ENCODE measurements at regions not wholly inside any gene's neighbourhood (a gene's known extent, or its start where the extent isn't known, plus 50 kb on each side); places are given as distances from the start of the nearest gene placed in this dataset.

DNA sequence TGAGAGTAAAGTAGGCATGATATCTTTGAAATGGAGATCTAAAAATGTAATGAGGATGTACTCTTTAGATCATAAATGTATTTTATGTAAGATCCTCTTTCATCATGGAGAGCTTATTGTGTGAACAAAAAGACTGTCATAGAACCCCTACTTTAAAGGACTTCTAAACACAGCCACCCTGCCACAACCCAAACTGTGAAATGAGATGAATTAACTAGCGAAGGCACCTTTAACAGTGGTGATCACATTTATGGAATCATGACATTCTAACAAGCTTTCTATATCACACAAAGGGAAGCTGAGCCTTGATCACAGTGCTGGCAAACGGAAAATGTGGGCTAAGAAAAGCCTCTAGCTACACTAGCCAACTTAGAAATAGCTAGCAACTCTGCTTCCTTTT lies 1585.2 kb downstream of the EFNA5 start:
- no peak overlapping the region for H3K9ac ChIP-seq (ENCODE audit: low read length)
- H3K27me3 ChIP-seq (ENCODE audit: insufficient read depth, low read length): no peaks in the 10 kb centered on the region
- no peaks in the 10 kb centered on the region for H3K9me3 ChIP-seq (ENCODE audit: low read length)
- H3K36me3 ChIP-seq (ENCODE audit: insufficient read depth, low read length): no peaks in the 10 kb centered on the region
- H3K4me2 ChIP-seq (ENCODE audit: low read length): no peak overlapping the region
- H4K20me1 ChIP-seq (ENCODE audit: insufficient read depth, low read length): no peaks in the 10 kb centered on the region
- no peak for TF ChIP-seq EZH2 (IDR thresholded peaks at IDR 0.05; ENCODE audit: borderline replicate concordance, low read length)
- H3K4me1 ChIP-seq (ENCODE audit: insufficient read depth, low read length, severe bottlenecking): no peaks in the 10 kb centered on the region
- H3F3A ChIP-seq (ENCODE audit: insufficient read depth, low read length): no peaks in the 10 kb centered on the region
- no peaks in the 10 kb centered on the region for H3K79me2 ChIP-seq (ENCODE audit: insufficient read depth, low read length)
- no peaks in the 10 kb centered on the region for H3K9me2 ChIP-seq (ENCODE audit: low read depth, low read length)
- no peak overlapping the region for H3K4me3 ChIP-seq (ENCODE audit: low read depth, low read length, poor library complexity, severe bottlenecking)
- H3K27ac ChIP-seq (ENCODE audit: low read depth, low read length, poor library complexity, severe bottlenecking): no peak overlapping the region
- no peak overlapping the region for H2AFZ ChIP-seq (ENCODE audit: low read length)

DNA sequence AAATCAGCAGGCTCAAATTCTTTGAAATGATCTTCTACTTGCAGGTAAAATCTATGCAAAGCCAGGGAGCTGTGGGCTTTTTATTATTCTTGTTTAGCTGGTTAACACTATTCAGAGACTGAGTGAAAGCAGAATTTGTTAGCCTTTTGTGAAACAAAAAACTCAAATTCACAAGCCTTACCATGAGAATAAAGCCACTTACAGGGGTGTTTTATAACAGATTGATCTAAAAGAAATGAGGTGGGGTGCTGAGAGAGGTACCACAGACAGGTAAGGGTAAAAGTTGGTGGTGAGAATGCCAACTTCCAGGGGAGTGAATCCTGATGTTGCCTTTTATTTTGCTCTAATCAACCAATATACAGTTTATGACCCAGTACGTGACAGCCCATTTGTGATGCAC lies 1585.6 kb downstream of the EFNA5 start:
- H3K79me2 ChIP-seq (ENCODE audit: insufficient read depth, low read length): no peaks in the 10 kb centered on the region
- no peaks in the 10 kb centered on the region for H3K9me2 ChIP-seq (ENCODE audit: low read depth, low read length)
- no peaks in the 10 kb centered on the region for H3K4me1 ChIP-seq (ENCODE audit: insufficient read depth, low read length, severe bottlenecking)
- no peaks in the 10 kb centered on the region for H4K20me1 ChIP-seq (ENCODE audit: insufficient read depth, low read length)
- TF ChIP-seq, protein P1, sequence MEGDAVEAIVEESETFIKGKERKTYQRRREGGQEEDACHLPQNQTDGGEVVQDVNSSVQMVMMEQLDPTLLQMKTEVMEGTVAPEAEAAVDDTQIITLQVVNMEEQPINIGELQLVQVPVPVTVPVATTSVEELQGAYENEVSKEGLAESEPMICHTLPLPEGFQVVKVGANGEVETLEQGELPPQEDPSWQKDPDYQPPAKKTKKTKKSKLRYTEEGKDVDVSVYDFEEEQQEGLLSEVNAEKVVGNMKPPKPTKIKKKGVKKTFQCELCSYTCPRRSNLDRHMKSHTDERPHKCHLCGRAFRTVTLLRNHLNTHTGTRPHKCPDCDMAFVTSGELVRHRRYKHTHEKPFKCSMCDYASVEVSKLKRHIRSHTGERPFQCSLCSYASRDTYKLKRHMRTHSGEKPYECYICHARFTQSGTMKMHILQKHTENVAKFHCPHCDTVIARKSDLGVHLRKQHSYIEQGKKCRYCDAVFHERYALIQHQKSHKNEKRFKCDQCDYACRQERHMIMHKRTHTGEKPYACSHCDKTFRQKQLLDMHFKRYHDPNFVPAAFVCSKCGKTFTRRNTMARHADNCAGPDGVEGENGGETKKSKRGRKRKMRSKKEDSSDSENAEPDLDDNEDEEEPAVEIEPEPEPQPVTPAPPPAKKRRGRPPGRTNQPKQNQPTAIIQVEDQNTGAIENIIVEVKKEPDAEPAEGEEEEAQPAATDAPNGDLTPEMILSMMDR (IDR thresholded peaks at IDR 0.05; ENCODE audit: low read length): no peak
- no peak for TF ChIP-seq EZH2 (IDR thresholded peaks at IDR 0.05; ENCODE audit: borderline replicate concordance, low read length)
- no peak overlapping the region for H3K9ac ChIP-seq (ENCODE audit: low read length)
- no peaks in the 10 kb centered on the region for H3K27me3 ChIP-seq (ENCODE audit: insufficient read depth, low read length)
- no peak overlapping the region for H2AFZ ChIP-seq (ENCODE audit: low read length)
- no peaks in the 10 kb centered on the region for H3K9me3 ChIP-seq (ENCODE audit: low read length)
- H3K27ac ChIP-seq (ENCODE audit: low read depth, low read length, poor library complexity, severe bottlenecking): no peak overlapping the region
- no peak overlapping the region for H3K4me3 ChIP-seq (ENCODE audit: low read depth, low read length, poor library complexity, severe bottlenecking)
- H3K36me3 ChIP-seq (ENCODE audit: insufficient read depth, low read length): no peaks in the 10 kb centered on the region
- H3F3A ChIP-seq (ENCODE audit: insufficient read depth, low read length): no peaks in the 10 kb centered on the region
- no peak overlapping the region for H3K4me2 ChIP-seq (ENCODE audit: low read length)

DNA sequence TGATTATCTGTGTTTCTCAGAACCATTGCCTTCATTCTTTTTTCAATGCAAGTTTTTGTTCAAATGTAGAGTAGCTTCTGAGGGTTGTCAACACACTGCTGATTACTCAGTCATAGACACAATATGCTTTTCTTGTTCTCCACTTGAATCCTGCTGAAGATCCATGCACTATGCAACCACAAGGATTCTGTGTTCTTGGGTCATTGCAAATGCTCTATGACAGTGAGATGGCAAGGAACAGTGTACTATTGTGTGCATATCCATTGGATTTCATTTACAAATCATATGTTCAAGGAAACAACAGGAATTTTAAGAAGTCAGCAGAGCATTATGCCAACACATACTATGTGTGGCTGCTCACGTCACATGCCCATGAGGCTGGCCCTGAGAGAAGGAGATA lies 1590.2 kb downstream of the EFNA5 start:
- H3K79me2 ChIP-seq (ENCODE audit: insufficient read depth, low read length): no peaks in the 10 kb centered on the region
- no peaks in the 10 kb centered on the region for H3K9me3 ChIP-seq (ENCODE audit: low read length)
- H4K20me1 ChIP-seq (ENCODE audit: insufficient read depth, low read length): no peaks in the 10 kb centered on the region
- no peak overlapping the region for H3K4me2 ChIP-seq (ENCODE audit: low read length)
- no peak overlapping the region for H3K9ac ChIP-seq (ENCODE audit: low read length)
- no peaks in the 10 kb centered on the region for H3K27me3 ChIP-seq (ENCODE audit: insufficient read depth, low read length)
- H3K9me2 ChIP-seq (ENCODE audit: low read depth, low read length): no peaks in the 10 kb centered on the region
- H3K4me1 ChIP-seq (ENCODE audit: insufficient read depth, low read length, severe bottlenecking): no peaks in the 10 kb centered on the region
- H3K27ac ChIP-seq (ENCODE audit: low read depth, low read length, poor library complexity, severe bottlenecking): no peak overlapping the region
- H2AFZ ChIP-seq (ENCODE audit: low read length): no peak overlapping the region
- H3F3A ChIP-seq (ENCODE audit: insufficient read depth, low read length): no peaks in the 10 kb centered on the region
- no peak overlapping the region for H3K4me3 ChIP-seq (ENCODE audit: low read depth, low read length, poor library complexity, severe bottlenecking)
- H3K36me3 ChIP-seq (ENCODE audit: insufficient read depth, low read length): no peaks in the 10 kb centered on the region
- no peak for TF ChIP-seq EZH2 (IDR thresholded peaks at IDR 0.05; ENCODE audit: borderline replicate concordance, low read length)
- TF ChIP-seq, protein P1 (IDR thresholded peaks at IDR 0.05; ENCODE audit: low read length): no peak

DNA sequence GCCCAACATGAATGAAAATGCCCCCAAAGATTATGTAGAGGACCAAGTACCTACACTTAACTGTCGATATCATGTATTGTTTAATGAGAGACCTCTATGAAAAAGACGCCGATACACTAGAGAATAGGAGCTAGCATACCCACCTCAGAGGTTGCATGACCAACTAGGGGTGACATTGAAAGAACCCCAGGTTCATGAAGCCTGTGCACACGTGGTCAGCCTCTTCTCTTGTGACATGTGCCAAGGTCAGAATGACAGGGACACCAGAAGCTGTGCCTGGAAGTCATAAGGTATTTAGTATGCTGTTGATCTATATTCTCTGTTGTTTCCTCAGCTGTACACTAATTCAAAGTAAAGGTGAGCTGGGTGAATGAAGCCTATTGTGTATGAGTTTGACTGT lies 1594.1 kb downstream of the EFNA5 start:
- no peak overlapping the region for H3K4me2 ChIP-seq (ENCODE audit: low read length)
- H3K4me1 ChIP-seq (ENCODE audit: insufficient read depth, low read length, severe bottlenecking): no peaks in the 10 kb centered on the region
- H3F3A ChIP-seq (ENCODE audit: insufficient read depth, low read length): no peaks in the 10 kb centered on the region
- H3K36me3 ChIP-seq (ENCODE audit: insufficient read depth, low read length): no peaks in the 10 kb centered on the region
- no peaks in the 10 kb centered on the region for H3K9me3 ChIP-seq (ENCODE audit: low read length)
- TF ChIP-seq, protein P1 (IDR thresholded peaks at IDR 0.05; ENCODE audit: low read length): no peak
- no peak for TF ChIP-seq EZH2 (IDR thresholded peaks at IDR 0.05; ENCODE audit: borderline replicate concordance, low read length)
- no peaks in the 10 kb centered on the region for H3K79me2 ChIP-seq (ENCODE audit: insufficient read depth, low read length)
- no peaks in the 10 kb centered on the region for H3K27me3 ChIP-seq (ENCODE audit: insufficient read depth, low read length)
- no peak overlapping the region for H3K4me3 ChIP-seq (ENCODE audit: low read depth, low read length, poor library complexity, severe bottlenecking)
- no peaks in the 10 kb centered on the region for H3K9me2 ChIP-seq (ENCODE audit: low read depth, low read length)
- no peaks in the 10 kb centered on the region for H4K20me1 ChIP-seq (ENCODE audit: insufficient read depth, low read length)
- no peak overlapping the region for H3K27ac ChIP-seq (ENCODE audit: low read depth, low read length, poor library complexity, severe bottlenecking)
- H2AFZ ChIP-seq (ENCODE audit: low read length): no peak overlapping the region
- no peak overlapping the region for H3K9ac ChIP-seq (ENCODE audit: low read length)
